Natural killer cell treated with Interleukin-12 subunit alpha and Interleukin-12 subunit beta and Interleukin-15 and Interleukin-18, amount 100 ng/mL, for 72 hours (primary cell): ENCODE measurements at regions not wholly inside any gene's neighbourhood (a gene's known extent, or its start where the extent isn't known, plus 50 kb on each side); places are given as distances from the start of the nearest gene placed in this dataset.
"Not testable (repeated sequence)": the region's sequence is repeated elsewhere in the genome, so short reads cannot be mapped to it uniquely, and the experiment has no call there.

Experiments
- ATAC-seq, 2 donors: fragments of 150-1000 bp; cut with Tn5 transposase in 1 of 2; sonication (Bioruptor Pico), chemical (Tn5 transposase) in 1 of 2; 2 replicates each; pipeline ENCODE4 v1.10.0; 2021
- DNase-seq: peaks from one replicate; pipeline ENCODE4 v3.0.0; 2022; ENCODE audit warnings: low spot score
- H3K27ac Mint-ChIP-seq, 2 donors: 1 replicate in 1 of 2; 2 replicates in 1 of 2; pipeline ENCODE4 v1.8.0; 2022; ENCODE audit warnings: mixed read lengths in 2 of 2, mild to moderate bottlenecking in 1 of 2, moderate library complexity in 1 of 2
- H3K27me3 Mint-ChIP-seq, 2 donors: 1 replicate in 1 of 2; 2 replicates in 1 of 2; pipeline ENCODE4 v1.8.0; 2022; ENCODE audit warnings: mixed read lengths in 2 of 2
- H3K36me3 Mint-ChIP-seq: one replicate; pipeline ENCODE4 v1.8.0; 2022; ENCODE audit warnings: mixed read lengths
- H3K4me1 Mint-ChIP-seq, 2 donors: 1 replicate in 1 of 2; 2 replicates in 1 of 2; pipeline ENCODE4 v1.8.0; 2022; ENCODE audit warnings: low read depth in 2 of 2, mixed read lengths in 2 of 2, mild to moderate bottlenecking in 1 of 2
- H3K4me3 Mint-ChIP-seq: one replicate; pipeline ENCODE4 v1.8.0; 2022; ENCODE audit warnings: mixed read lengths
- H3K9me3 Mint-ChIP-seq: 2 replicates; pipeline ENCODE4 v1.8.0; 2022; ENCODE audit warnings: mixed read lengths

GRCh38 chr2:144822966-144823365 is 303.0 kb upstream of the ZEB2 start:
- Mint-ChIP-seq H3K36me3 (peaks cover 11% of the 10 kb centered on the region), H3K9me3 (peaks cover 5% of the 10 kb centered on the region), H3K4me3 (no peak overlapping the region), H3K27me3 (no peaks in the 10 kb centered on the region), H3K27ac (no peak overlapping the region), H3K4me1 (no peaks in the 10 kb centered on the region)
- no peak for DNase-seq
- no peak for ATAC-seq

GRCh38 chr2:144812288-144812687 is 292.4 kb upstream of the ZEB2 start:
- Mint-ChIP-seq H3K36me3 (no peaks in the 10 kb centered on the region), H3K4me1 (no peaks in the 10 kb centered on the region), H3K27me3 (peaks cover 5 to 7% of the 10 kb centered on the region in 2 donors), H3K27ac (no peak overlapping the region), H3K9me3 (no peaks in the 10 kb centered on the region), H3K4me3 (no peak overlapping the region)
- ATAC-seq (no peak), DNase-seq (no peak)

GRCh38 chr2:144801766-144802165 is 281.8 kb upstream of the ZEB2 start:
- H3K4me3 Mint-ChIP-seq = no peak overlapping the region
- no peaks in the 10 kb centered on the region for H3K9me3 Mint-ChIP-seq
- no peaks in the 10 kb centered on the region for H3K4me1 Mint-ChIP-seq
- peaks cover 4 to 5% of the 10 kb centered on the region in 2 donors for H3K27me3 Mint-ChIP-seq
- ATAC-seq (no peak), DNase-seq (no peak)
- peaks cover 4% of the 10 kb centered on the region for H3K36me3 Mint-ChIP-seq
- no peak overlapping the region for H3K27ac Mint-ChIP-seq

GRCh38 chr2:144801325-144801724 is 281.4 kb upstream of the ZEB2 start:
- no peak for ATAC-seq
- Mint-ChIP-seq H3K27me3 (peaks cover 5% of the 10 kb centered on the region in 2 donors), H3K9me3 (no peaks in the 10 kb centered on the region), H3K36me3 (peaks cover 4% of the 10 kb centered on the region), H3K4me3 (no peak overlapping the region), H3K27ac (no peak overlapping the region), H3K4me1 (no peaks in the 10 kb centered on the region)
- DNase-seq = no peak

GRCh38 chr2:144798989-144799388 is 279.1 kb upstream of the ZEB2 start:
- Mint-ChIP-seq H3K36me3 (peaks cover 4% of the 10 kb centered on the region), H3K27me3 (peaks cover 5 to 6% of the 10 kb centered on the region in 2 donors), H3K27ac (no peak overlapping the region), H3K9me3 (no peaks in the 10 kb centered on the region), H3K4me3 (no peak overlapping the region), H3K4me1 (no peaks in the 10 kb centered on the region)
- DNase-seq (no peak), ATAC-seq (no peak)

- no peak for DNase-seq
Measured at GRCh38 chr2:144798034-144798433, 278.1 kb upstream of the ZEB2 start.

GRCh38 chr2:144796936-144797335 is 277.0 kb upstream of the ZEB2 start:
- H3K4me3 Mint-ChIP-seq = no peak overlapping the region
- no peak for DNase-seq

More at GRCh38 chr2:144798034-144798433, 278.1 kb upstream of the ZEB2 start:
- H3K36me3 Mint-ChIP-seq = peaks cover 3% of the 10 kb centered on the region
- no peak overlapping the region for H3K27ac Mint-ChIP-seq
- no peaks in the 10 kb centered on the region for H3K4me1 Mint-ChIP-seq
- H3K9me3 Mint-ChIP-seq = no peaks in the 10 kb centered on the region
- no peak overlapping the region for H3K4me3 Mint-ChIP-seq
- peaks cover 3 to 5% of the 10 kb centered on the region in 2 donors for H3K27me3 Mint-ChIP-seq
- ATAC-seq = no peak

GRCh38 chr2:144796164-144796563 is 276.2 kb upstream of the ZEB2 start:
- H3K27ac Mint-ChIP-seq = no peak overlapping the region
- DNase-seq (no peak), ATAC-seq (no peak)
- H3K4me3 Mint-ChIP-seq = no peak overlapping the region
- no peaks in the 10 kb centered on the region for H3K36me3 Mint-ChIP-seq
- H3K27me3 Mint-ChIP-seq = peaks cover 0 to 3% of the 10 kb centered on the region in 2 donors
- H3K9me3 Mint-ChIP-seq = no peaks in the 10 kb centered on the region
- H3K4me1 Mint-ChIP-seq = no peaks in the 10 kb centered on the region

More at GRCh38 chr2:144796936-144797335, 277.0 kb upstream of the ZEB2 start:
- no peak overlapping the region for H3K27ac Mint-ChIP-seq
- H3K27me3 Mint-ChIP-seq = peaks cover 0 to 3% of the 10 kb centered on the region in 2 donors
- no peak for ATAC-seq
- H3K9me3 Mint-ChIP-seq = no peaks in the 10 kb centered on the region
- no peaks in the 10 kb centered on the region for H3K36me3 Mint-ChIP-seq
- H3K4me1 Mint-ChIP-seq = no peaks in the 10 kb centered on the region

GRCh38 chr2:144785253-144785652 is 265.3 kb upstream of the ZEB2 start:
- Mint-ChIP-seq H3K36me3 (peaks cover 16% of the 10 kb centered on the region), H3K9me3 (peaks cover 3% of the 10 kb centered on the region), H3K27me3 (peaks cover 0 to 5% of the 10 kb centered on the region in 2 donors), H3K4me3 (no peak overlapping the region), H3K4me1 (no peaks in the 10 kb centered on the region), H3K27ac (no peak overlapping the region)
- no peak for DNase-seq
- ATAC-seq = no peak

GRCh38 chr2:144780983-144781382 is 261.1 kb upstream of the ZEB2 start:
- no peaks in the 10 kb centered on the region for H3K36me3 Mint-ChIP-seq
- no peak overlapping the region for H3K4me3 Mint-ChIP-seq
- H3K27ac Mint-ChIP-seq = no peak overlapping the region
- ATAC-seq (no peak), DNase-seq (no peak)
- no peaks in the 10 kb centered on the region for H3K4me1 Mint-ChIP-seq
- no peaks in the 10 kb centered on the region for H3K27me3 Mint-ChIP-seq
- H3K9me3 Mint-ChIP-seq = no peaks in the 10 kb centered on the region

- no peak overlapping the region for H3K4me3 Mint-ChIP-seq
- no peak overlapping the region for H3K27ac Mint-ChIP-seq
- H3K4me1 Mint-ChIP-seq = no peaks in the 10 kb centered on the region
- no peaks in the 10 kb centered on the region for H3K9me3 Mint-ChIP-seq
- DNase-seq = no peak
- no peaks in the 10 kb centered on the region for H3K36me3 Mint-ChIP-seq
- H3K27me3 Mint-ChIP-seq = no peaks in the 10 kb centered on the region
- no peak for ATAC-seq
Measured at GRCh38 chr2:144776766-144777165, 256.8 kb upstream of the ZEB2 start.

GRCh38 chr2:144774809-144775208 is 254.9 kb upstream of the ZEB2 start:
- no peak for ATAC-seq
- no peak for DNase-seq
- Mint-ChIP-seq H3K9me3 (no peaks in the 10 kb centered on the region), H3K4me1 (peaks cover 0 to under 1% of the 10 kb centered on the region in 2 donors), H3K27me3 (peaks cover under 1 to 7% of the 10 kb centered on the region in 2 donors), H3K27ac (no peak overlapping the region), H3K36me3 (no peaks in the 10 kb centered on the region), H3K4me3 (no peak overlapping the region)

GRCh38 chr2:144771348-144771747 is 251.4 kb upstream of the ZEB2 start:
- Mint-ChIP-seq H3K27me3 (peaks cover 7 to 18% of the 10 kb centered on the region in 2 donors), H3K27ac (no peak overlapping the region), H3K36me3 (peaks cover 5% of the 10 kb centered on the region), H3K4me3 (no peak overlapping the region), H3K9me3 (no peaks in the 10 kb centered on the region), H3K4me1 (peaks cover 0 to 2% of the 10 kb centered on the region in 2 donors)
- DNase-seq = no peak
- no peak for ATAC-seq

- Mint-ChIP-seq H3K36me3 (peaks cover 5% of the 10 kb centered on the region), H3K4me3 (no peak overlapping the region), H3K27me3 (peaks cover 7 to 18% of the 10 kb centered on the region in 2 donors), H3K27ac (no peak overlapping the region), H3K4me1 (peaks cover 0 to 2% of the 10 kb centered on the region in 2 donors), H3K9me3 (no peaks in the 10 kb centered on the region)
- DNase-seq (no peak), ATAC-seq (no peak)
Measured at GRCh38 chr2:144770616-144771230, 250.8 kb upstream of the ZEB2 start.

GRCh38 chr2:144760939-144761338 is 241.0 kb upstream of the ZEB2 start:
- H3K4me3 Mint-ChIP-seq, DNase-seq, ATAC-seq, H3K27me3 Mint-ChIP-seq, H3K36me3 Mint-ChIP-seq, H3K4me1 Mint-ChIP-seq, H3K27ac Mint-ChIP-seq: not testable (repeated sequence)
- peaks cover 12% of the 10 kb centered on the region for H3K9me3 Mint-ChIP-seq
